SJCRH30 (cell line): ENCODE measurements at regions not wholly inside any gene's neighbourhood (a gene's known extent, or its start where the extent isn't known, plus 50 kb on each side); places are given as distances from the start of the nearest gene placed in this dataset.

Experiments used
- DNase-seq, 2 experiments: peaks; one replicate each; pipeline ENCODE4 v3.0.0-alpha.2; 2015 to 2020
- H3K27ac ChIP-seq: fragments of 250-450 bp; sonication (Bioruptor Pico); 2 replicates; pipeline ENCODE4 v1.5.1; 2020; ENCODE audit warnings: mild to moderate bottlenecking, moderate library complexity
- H3K27me3 ChIP-seq: fragments of 250-450 bp; sonication (Bioruptor Pico); 2 replicates; pipeline ENCODE4 v1.5.1; 2020; ENCODE audit warnings: mild to moderate bottlenecking, moderate library complexity
- H3K36me3 ChIP-seq: fragments of 250-450 bp; sonication (Bioruptor Pico); 2 replicates; pipeline ENCODE4 v1.5.1; 2020; ENCODE audit warnings: mild to moderate bottlenecking, moderate library complexity
- H3K4me1 ChIP-seq: fragments of 250-450 bp; sonication (Bioruptor Pico); 2 replicates; pipeline ENCODE4 v1.5.1; 2020; ENCODE audit warnings: mild to moderate bottlenecking, moderate library complexity
- H3K4me3 ChIP-seq: fragments of 250-450 bp; sonication (Bioruptor Pico); 2 replicates; pipeline ENCODE4 v1.5.1; 2020; ENCODE audit warnings: mild to moderate bottlenecking, moderate library complexity
- H3K9me3 ChIP-seq: fragments of 250-450 bp; sonication (Bioruptor Pico); replicated peaks from 2 replicates; pipeline ENCODE4 v1.5.1; 2020; ENCODE audit warnings: mild to moderate bottlenecking, moderate library complexity

GRCh38 chr5:60350794-60351193, 349.2 kb downstream of the DEPDC1B start:
- no peak overlapping the region for H3K27ac ChIP-seq
- DNase-seq, result no peak
- H3K9me3 ChIP-seq, result no peaks in the 10 kb centered on the region
- no peaks in the 10 kb centered on the region for H3K36me3 ChIP-seq
- H3K27me3 ChIP-seq, result no peaks in the 10 kb centered on the region
- no peaks in the 10 kb centered on the region for H3K4me1 ChIP-seq
- no peak overlapping the region for H3K4me3 ChIP-seq

- Histone ChIP-seq H3K27ac (no peak overlapping the region), H3K4me1 (no peaks in the 10 kb centered on the region), H3K36me3 (no peaks in the 10 kb centered on the region), H3K27me3 (no peaks in the 10 kb centered on the region), H3K4me3 (no peak overlapping the region), H3K9me3 (no peaks in the 10 kb centered on the region)
- no peak for DNase-seq
These were observed 350.0 kb downstream of the DEPDC1B start for GRCh38 chr5:60349891-60350415.

GRCh38 chr5:60346393-60346792, 353.6 kb downstream of the DEPDC1B start:
- Histone ChIP-seq H3K27ac (no peak overlapping the region), H3K4me3 (no peak overlapping the region), H3K4me1 (no peaks in the 10 kb centered on the region), H3K9me3 (no peaks in the 10 kb centered on the region), H3K27me3 (no peaks in the 10 kb centered on the region), H3K36me3 (no peaks in the 10 kb centered on the region)
- no peak for DNase-seq

GRCh38 chr5:60343102-60343501, 356.9 kb downstream of the DEPDC1B start:
- H3K9me3 ChIP-seq, result no peaks in the 10 kb centered on the region
- H3K4me1 ChIP-seq, result no peaks in the 10 kb centered on the region
- H3K36me3 ChIP-seq, result no peaks in the 10 kb centered on the region
- no peak overlapping the region for H3K4me3 ChIP-seq
- no peak overlapping the region for H3K27ac ChIP-seq
- DNase-seq, result no peak
- H3K27me3 ChIP-seq, result no peaks in the 10 kb centered on the region

GRCh38 chr5:60340965-60341471, 358.9 kb downstream of the DEPDC1B start:
- Histone ChIP-seq H3K27ac (no peak overlapping the region), H3K36me3 (no peaks in the 10 kb centered on the region), H3K4me1 (no peaks in the 10 kb centered on the region), H3K9me3 (no peaks in the 10 kb centered on the region), H3K4me3 (no peak overlapping the region), H3K27me3 (no peaks in the 10 kb centered on the region)
- DNase-seq, result no peak

DNA sequence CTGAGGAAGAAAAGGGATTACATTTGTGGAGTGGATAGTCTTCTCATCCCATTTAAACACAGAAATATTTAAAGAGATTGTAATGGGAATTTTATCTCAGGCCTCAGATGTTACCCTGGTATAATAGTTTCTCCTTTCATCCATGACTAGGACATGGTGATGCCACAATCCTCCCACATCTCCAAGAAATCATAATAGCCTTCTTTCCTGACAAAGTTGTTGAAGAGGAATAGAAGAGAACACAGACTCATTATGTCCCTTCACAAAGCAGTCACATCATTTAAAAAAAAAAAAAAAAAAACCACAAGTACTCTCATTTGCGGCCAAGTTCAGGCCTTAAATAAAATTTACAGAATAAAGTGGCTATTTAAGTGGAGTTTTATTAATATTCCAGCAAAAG, 359.6 kb downstream of the DEPDC1B start:
- H3K4me1 ChIP-seq, result no peaks in the 10 kb centered on the region
- no peak overlapping the region for H3K27ac ChIP-seq
- H3K9me3 ChIP-seq, result no peaks in the 10 kb centered on the region

DNA sequence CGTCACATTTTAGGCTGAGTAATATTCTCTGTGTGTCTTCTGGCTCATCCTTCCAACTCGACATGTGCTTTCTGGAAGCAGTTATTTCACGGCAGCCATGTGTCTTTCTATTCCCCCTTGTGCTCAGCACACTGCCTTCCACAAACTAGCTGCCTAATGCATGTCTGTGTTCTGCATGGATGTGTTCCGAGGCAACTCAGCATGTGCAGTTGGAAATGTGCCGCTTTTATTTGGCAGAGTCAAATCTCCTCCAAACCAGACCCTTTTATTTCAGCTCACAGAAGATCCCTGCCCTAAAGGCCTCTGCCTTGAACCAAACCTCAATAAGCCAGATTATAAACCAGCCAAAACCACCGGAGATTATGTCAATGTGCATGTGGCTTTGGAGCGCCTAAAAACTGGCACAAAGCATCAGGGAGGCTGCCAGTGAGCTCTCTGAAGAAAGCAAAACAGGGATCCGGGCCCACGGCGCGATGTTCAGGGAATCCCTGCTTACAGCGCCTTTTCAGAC, 360.2 kb downstream of the DEPDC1B start:
- Histone ChIP-seq H3K4me3 (no peak overlapping the region), H3K27ac (no peak overlapping the region), H3K9me3 (no peaks in the 10 kb centered on the region), H3K4me1 (no peaks in the 10 kb centered on the region), H3K36me3 (no peaks in the 10 kb centered on the region; the same call in 1 of the 2 replicates), H3K27me3 (no peaks in the 10 kb centered on the region)
- no peak for DNase-seq

More for the DNA sequence above, 359.6 kb downstream of the DEPDC1B start:
- no peaks in the 10 kb centered on the region; the same call in 1 of the 2 replicates for H3K36me3 ChIP-seq
- H3K27me3 ChIP-seq, result no peaks in the 10 kb centered on the region
- no peak for DNase-seq
- H3K4me3 ChIP-seq, result no peak overlapping the region

DNA sequence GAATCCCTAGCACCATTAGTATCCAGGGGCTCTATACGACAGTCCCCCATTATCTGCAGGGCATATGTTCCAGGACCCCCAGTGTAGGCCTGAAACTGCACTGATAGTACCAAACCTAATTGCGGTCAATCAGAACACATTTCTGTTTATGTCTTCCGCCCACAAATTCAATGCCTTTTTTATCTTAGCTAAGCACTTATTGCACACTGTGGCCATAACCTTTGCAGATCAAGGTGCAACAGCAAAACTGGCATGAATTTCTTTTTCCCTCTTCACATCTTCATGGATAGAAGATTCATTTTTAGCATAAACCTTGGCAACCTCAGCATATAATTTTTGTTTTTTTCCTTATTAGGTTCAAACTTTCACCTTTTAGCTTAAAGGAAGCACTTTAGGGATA, 361.1 kb downstream of the DEPDC1B start:
- H3K36me3 ChIP-seq, result no peaks in the 10 kb centered on the region; the same call in 1 of the 2 replicates
- no peaks in the 10 kb centered on the region for H3K9me3 ChIP-seq
- no peak for DNase-seq
- H3K27ac ChIP-seq, result no peak overlapping the region
- H3K27me3 ChIP-seq, result no peaks in the 10 kb centered on the region
- no peaks in the 10 kb centered on the region for H3K4me1 ChIP-seq
- H3K4me3 ChIP-seq, result no peak overlapping the region

- H3K9me3 ChIP-seq, result no peaks in the 10 kb centered on the region
- DNase-seq, result no peak
These were observed 363.5 kb downstream of the DEPDC1B start for GRCh38 chr5:60336491-60336890.

GRCh38 chr5:60335913-60336312, 364.1 kb downstream of the DEPDC1B start:
- Histone ChIP-seq H3K4me1 (no peaks in the 10 kb centered on the region), H3K27ac (no peak overlapping the region), H3K27me3 (no peaks in the 10 kb centered on the region), H3K9me3 (no peaks in the 10 kb centered on the region), H3K36me3 (no peaks in the 10 kb centered on the region; the same call in 1 of the 2 replicates), H3K4me3 (no peak overlapping the region)
- no peak for DNase-seq

More at GRCh38 chr5:60336491-60336890, 363.5 kb downstream of the DEPDC1B start:
- H3K36me3 ChIP-seq, result no peaks in the 10 kb centered on the region; the same call in 1 of the 2 replicates
- no peaks in the 10 kb centered on the region for H3K27me3 ChIP-seq
- H3K4me3 ChIP-seq, result no peak overlapping the region
- H3K4me1 ChIP-seq, result no peaks in the 10 kb centered on the region
- H3K27ac ChIP-seq, result no peak overlapping the region

GRCh38 chr5:60334281-60334713, 365.7 kb downstream of the DEPDC1B start:
- H3K4me3 ChIP-seq, result no peak overlapping the region
- H3K27ac ChIP-seq, result no peak overlapping the region
- H3K36me3 ChIP-seq, result no peaks in the 10 kb centered on the region; the same call in 1 of the 2 replicates
- H3K27me3 ChIP-seq, result no peaks in the 10 kb centered on the region
- no peaks in the 10 kb centered on the region for H3K9me3 ChIP-seq
- peak in 1 of 2 experiments; percentile 8 for DNase-seq
- H3K4me1 ChIP-seq, result no peaks in the 10 kb centered on the region

GRCh38 chr5:60333005-60333571, 366.9 kb downstream of the DEPDC1B start:
- no peaks in the 10 kb centered on the region for H3K27me3 ChIP-seq
- H3K4me1 ChIP-seq, result no peaks in the 10 kb centered on the region
- no peaks in the 10 kb centered on the region for H3K9me3 ChIP-seq
- no peak overlapping the region for H3K4me3 ChIP-seq
- DNase-seq, result no peak
- H3K36me3 ChIP-seq, result no peaks in the 10 kb centered on the region; the same call in 1 of the 2 replicates
- no peak overlapping the region for H3K27ac ChIP-seq

- no peaks in the 10 kb centered on the region; the same call in 1 of the 2 replicates for H3K36me3 ChIP-seq
- no peak overlapping the region for H3K4me3 ChIP-seq
- H3K4me1 ChIP-seq, result no peaks in the 10 kb centered on the region
- no peak overlapping the region for H3K27ac ChIP-seq
- no peak for DNase-seq
- H3K27me3 ChIP-seq, result no peaks in the 10 kb centered on the region
- no peaks in the 10 kb centered on the region for H3K9me3 ChIP-seq
These were observed 367.5 kb downstream of the DEPDC1B start for GRCh38 chr5:60332244-60333004.

GRCh38 chr5:60330236-60330635, 369.7 kb downstream of the DEPDC1B start:
- no peak overlapping the region for H3K27ac ChIP-seq
- H3K27me3 ChIP-seq, result no peaks in the 10 kb centered on the region
- no peaks in the 10 kb centered on the region for H3K36me3 ChIP-seq
- H3K9me3 ChIP-seq, result no peaks in the 10 kb centered on the region
- no peak for DNase-seq
- no peaks in the 10 kb centered on the region for H3K4me1 ChIP-seq
- no peak overlapping the region for H3K4me3 ChIP-seq

DNA sequence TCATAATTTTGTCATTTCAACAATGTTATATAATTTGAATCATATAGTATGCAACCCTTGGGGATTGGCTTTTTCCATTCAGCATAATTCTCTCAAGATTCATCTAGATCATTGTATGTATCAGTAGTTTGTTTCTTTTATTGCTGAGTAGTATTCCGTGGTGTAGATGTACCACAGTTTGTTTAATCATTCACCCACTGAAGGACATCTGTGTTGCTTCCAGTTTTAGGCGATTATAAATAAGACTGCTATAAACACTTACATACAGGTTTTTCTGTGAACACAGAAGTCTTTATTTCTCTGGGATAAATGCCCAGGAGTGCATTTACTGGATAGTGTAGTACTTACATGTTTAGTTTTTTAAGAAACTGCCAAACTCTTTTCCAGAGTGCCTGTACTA, 374.1 kb downstream of the DEPDC1B start:
- Histone ChIP-seq H3K27me3 (no peaks in the 10 kb centered on the region), H3K9me3 (no peaks in the 10 kb centered on the region), H3K27ac (no peak overlapping the region), H3K4me3 (no peak overlapping the region), H3K4me1 (no peaks in the 10 kb centered on the region), H3K36me3 (no peaks in the 10 kb centered on the region)
- DNase-seq, result no peak
